Neural crest cell (in vitro differentiated cells): ENCODE measurements at regions not wholly inside any gene's neighbourhood (a gene's known extent, or its start where the extent isn't known, plus 50 kb on each side); places are given as distances from the start of the nearest gene placed in this dataset.

Experiments used
- DNase-seq: peaks from one replicate; pipeline ENCODE4 v3.0.0; 2021; ENCODE audit warnings: low read depth, mixed read lengths, low spot score
- H3K27ac Mint-ChIP-seq: one replicate; pipeline ENCODE4 v1.8.0; 2021; ENCODE audit warnings: mild to moderate bottlenecking, mixed read lengths; ENCODE audit not compliant: unreplicated experiment
- H3K27me3 Mint-ChIP-seq: 2 replicates; pipeline ENCODE4 v1.8.0; 2021; ENCODE audit warnings: low read depth, mild to moderate bottlenecking, mixed read lengths
- H3K36me3 Mint-ChIP-seq: 2 replicates; pipeline ENCODE4 v1.8.0; 2021; ENCODE audit warnings: low read depth, mild to moderate bottlenecking, mixed read lengths
- H3K4me1 Mint-ChIP-seq: 2 replicates; pipeline ENCODE4 v1.8.0; 2021; ENCODE audit warnings: mixed read lengths
- H3K4me3 Mint-ChIP-seq: one replicate; pipeline ENCODE4 v1.8.0; 2021; ENCODE audit warnings: mild to moderate bottlenecking, mixed read lengths
- H3K9me3 Mint-ChIP-seq: 2 replicates; pipeline ENCODE4 v1.8.0; 2021; ENCODE audit warnings: mixed read lengths
- TF ChIP-seq, protein P1 (sequence below): fragments of 200-600 bp; sonication (generic); conservative IDR thresholded peaks from 2 replicates; pipeline ENCODE4 v1.5.0; 2021; ENCODE audit warnings: antibody characterized with exemption, mild to moderate bottlenecking

DNA sequence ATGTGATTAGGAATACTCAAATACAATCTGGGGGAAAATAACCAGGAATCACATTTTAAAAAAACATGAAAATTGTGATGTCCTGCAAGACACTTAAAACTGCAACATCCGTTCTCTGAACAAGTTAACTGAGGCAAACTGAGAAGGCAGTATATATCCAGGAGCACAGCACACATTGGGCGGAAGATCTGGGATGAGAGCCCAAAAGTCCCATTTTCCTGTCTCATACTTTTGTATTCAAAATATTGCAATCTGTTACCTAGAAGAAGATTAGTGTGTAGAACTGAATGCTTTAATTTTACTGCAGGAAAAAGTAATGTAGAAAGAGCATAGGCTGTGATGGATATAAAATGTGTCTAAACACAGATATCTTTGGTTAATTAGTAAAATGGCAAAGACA is 276.8 kb upstream of the FANCL start:
- H3K4me3 Mint-ChIP-seq, result no peak overlapping the region
- H3K9me3 Mint-ChIP-seq, result no peaks in the 10 kb centered on the region
- no peak for DNase-seq
- H3K27ac Mint-ChIP-seq, result no peak overlapping the region
- H3K36me3 Mint-ChIP-seq, result no peaks in the 10 kb centered on the region
- TF ChIP-seq, protein P1, sequence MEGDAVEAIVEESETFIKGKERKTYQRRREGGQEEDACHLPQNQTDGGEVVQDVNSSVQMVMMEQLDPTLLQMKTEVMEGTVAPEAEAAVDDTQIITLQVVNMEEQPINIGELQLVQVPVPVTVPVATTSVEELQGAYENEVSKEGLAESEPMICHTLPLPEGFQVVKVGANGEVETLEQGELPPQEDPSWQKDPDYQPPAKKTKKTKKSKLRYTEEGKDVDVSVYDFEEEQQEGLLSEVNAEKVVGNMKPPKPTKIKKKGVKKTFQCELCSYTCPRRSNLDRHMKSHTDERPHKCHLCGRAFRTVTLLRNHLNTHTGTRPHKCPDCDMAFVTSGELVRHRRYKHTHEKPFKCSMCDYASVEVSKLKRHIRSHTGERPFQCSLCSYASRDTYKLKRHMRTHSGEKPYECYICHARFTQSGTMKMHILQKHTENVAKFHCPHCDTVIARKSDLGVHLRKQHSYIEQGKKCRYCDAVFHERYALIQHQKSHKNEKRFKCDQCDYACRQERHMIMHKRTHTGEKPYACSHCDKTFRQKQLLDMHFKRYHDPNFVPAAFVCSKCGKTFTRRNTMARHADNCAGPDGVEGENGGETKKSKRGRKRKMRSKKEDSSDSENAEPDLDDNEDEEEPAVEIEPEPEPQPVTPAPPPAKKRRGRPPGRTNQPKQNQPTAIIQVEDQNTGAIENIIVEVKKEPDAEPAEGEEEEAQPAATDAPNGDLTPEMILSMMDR, result no peak
- H3K4me1 Mint-ChIP-seq, result peaks cover 18% of the 10 kb centered on the region
- no peaks in the 10 kb centered on the region for H3K27me3 Mint-ChIP-seq

DNA sequence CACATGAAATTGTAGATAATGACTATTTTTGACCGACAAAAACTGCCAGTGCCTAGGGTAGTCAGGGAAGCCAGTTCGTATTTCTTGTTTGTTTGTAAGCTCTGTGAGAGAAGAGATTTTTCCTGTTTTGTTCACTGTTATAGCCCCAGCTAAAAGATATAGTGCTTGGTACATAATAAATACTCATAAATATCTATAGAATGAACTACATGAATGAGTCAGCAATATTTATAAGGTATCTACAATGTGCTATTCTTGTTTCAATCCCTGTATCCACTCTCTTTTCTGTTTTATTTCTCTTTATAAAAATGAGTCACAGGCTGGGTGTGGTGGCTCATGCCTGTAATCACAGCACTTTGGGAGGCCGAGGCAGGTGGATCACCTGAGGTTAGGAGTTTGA is 275.6 kb upstream of the FANCL start:
- TF ChIP-seq, protein P1, result no peak
- Mint-ChIP-seq H3K4me3 (no peak overlapping the region), H3K9me3 (no peaks in the 10 kb centered on the region), H3K27ac (no peak overlapping the region), H3K4me1 (peaks cover 6% of the 10 kb centered on the region), H3K36me3 (no peaks in the 10 kb centered on the region), H3K27me3 (no peaks in the 10 kb centered on the region)
- no peak for DNase-seq

DNA sequence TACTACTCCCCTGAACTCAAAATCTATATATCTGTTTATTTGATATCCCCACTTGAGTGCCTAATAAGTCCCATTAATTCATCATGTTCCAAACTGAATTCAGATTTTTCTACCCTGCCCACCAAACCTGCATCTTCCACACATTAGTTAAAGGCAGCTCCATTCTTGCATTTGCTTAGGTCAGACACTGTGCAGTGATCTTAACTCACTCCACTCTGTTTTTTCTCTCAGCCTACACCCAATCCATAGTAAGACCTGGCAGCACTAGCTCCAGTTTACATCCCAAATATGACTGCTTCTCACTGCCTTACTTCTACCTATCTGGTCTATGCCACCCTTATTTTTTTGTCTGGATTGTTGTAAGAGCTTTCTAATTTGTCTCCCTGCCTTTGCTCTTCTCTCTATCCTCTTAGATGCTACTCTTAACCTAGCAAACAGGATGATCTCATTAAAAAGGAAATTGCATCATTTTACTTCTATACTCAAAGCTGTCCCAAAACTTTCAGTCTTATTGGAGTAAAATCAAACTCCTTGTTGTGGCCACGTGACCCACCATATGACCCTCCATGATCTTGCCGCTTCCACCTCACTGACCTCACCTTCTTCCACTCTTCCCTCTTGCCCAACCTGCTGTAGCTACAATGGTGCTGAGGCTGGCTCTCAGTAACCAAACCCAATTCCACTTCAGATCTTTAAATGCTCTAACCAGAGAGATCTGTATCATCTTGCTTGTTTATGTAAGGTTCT is 274.9 kb upstream of the FANCL start:
- Mint-ChIP-seq H3K4me3 (no peak overlapping the region), H3K27ac (no peak overlapping the region), H3K9me3 (no peaks in the 10 kb centered on the region), H3K27me3 (no peaks in the 10 kb centered on the region), H3K36me3 (no peaks in the 10 kb centered on the region), H3K4me1 (no peaks in the 10 kb centered on the region)
- no peak for DNase-seq
- TF ChIP-seq, protein P1, result no peak

DNA sequence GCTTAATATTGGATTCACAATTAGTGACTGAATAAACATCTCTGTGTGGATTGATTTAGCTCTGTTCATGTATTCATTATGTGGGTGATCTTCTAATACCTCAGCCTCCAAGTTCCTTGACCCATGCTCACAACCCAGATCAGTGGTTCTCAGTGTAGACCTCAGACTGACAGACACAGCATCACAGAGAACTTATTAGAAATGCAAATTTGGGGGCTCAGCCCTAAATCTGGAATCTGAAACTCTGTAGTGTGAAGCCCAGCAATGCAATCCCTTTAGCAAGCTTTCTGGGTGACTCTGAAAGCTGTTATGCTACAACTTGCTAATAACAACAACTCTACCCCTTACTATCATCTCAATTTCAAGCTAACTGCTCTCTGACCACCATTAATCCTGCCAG is 273.1 kb upstream of the FANCL start:
- no peaks in the 10 kb centered on the region for H3K27me3 Mint-ChIP-seq
- no peaks in the 10 kb centered on the region for H3K4me1 Mint-ChIP-seq
- no peaks in the 10 kb centered on the region for H3K9me3 Mint-ChIP-seq
- no peak for DNase-seq
- no peaks in the 10 kb centered on the region for H3K36me3 Mint-ChIP-seq
- TF ChIP-seq, protein P1, result no peak
- no peak overlapping the region for H3K4me3 Mint-ChIP-seq
- H3K27ac Mint-ChIP-seq, result no peak overlapping the region

DNA sequence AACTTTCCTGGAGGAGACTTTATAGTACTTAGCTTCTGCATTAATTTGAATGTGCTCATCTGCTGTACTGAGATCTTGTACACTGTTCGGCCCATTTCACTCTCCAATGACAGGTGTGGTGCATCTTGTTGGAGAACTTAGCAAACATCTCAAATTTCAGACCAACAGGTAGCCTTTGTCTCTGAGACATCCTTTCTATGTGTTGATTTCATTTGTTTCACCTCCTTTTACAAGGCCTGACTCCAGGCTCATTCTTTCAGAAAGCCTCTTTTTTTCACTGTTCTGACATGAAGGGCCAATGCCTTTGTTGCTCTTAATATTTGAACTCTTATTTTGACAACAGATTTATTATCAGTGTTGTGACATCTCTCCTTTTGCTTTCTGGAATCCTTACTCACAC is 271.8 kb upstream of the FANCL start:
- no peak overlapping the region for H3K27ac Mint-ChIP-seq
- H3K4me1 Mint-ChIP-seq, result peaks cover 5% of the 10 kb centered on the region
- H3K27me3 Mint-ChIP-seq, result no peaks in the 10 kb centered on the region
- TF ChIP-seq, protein P1, result no peak
- DNase-seq, result no peak
- H3K9me3 Mint-ChIP-seq, result no peaks in the 10 kb centered on the region
- no peaks in the 10 kb centered on the region for H3K36me3 Mint-ChIP-seq
- H3K4me3 Mint-ChIP-seq, result no peak overlapping the region
